KMS-11 (cell line): ENCODE measurements at regions not wholly inside any gene's neighbourhood (a gene's known extent, or its start where the extent isn't known, plus 50 kb on each side); places are given as distances from the start of the nearest gene placed in this dataset.

Experiments used
- H2AFZ ChIP-seq: fragments of 200-600 bp; sonication (generic); 2 replicates; pipeline ENCODE4 v1.6.1; 2016; ENCODE audit warnings: antibody characterized with exemption, mixed run types, low read depth
- H3K27ac ChIP-seq: fragments of 200-600 bp; sonication (generic); 2 replicates; pipeline ENCODE4 v1.6.1; 2016; ENCODE audit warnings: mild to moderate bottlenecking, mixed run types
- H3K27me3 ChIP-seq: fragments of 200-600 bp; sonication (generic); 2 replicates; pipeline ENCODE4 v1.6.1; 2017; ENCODE audit warnings: mild to moderate bottlenecking, low read depth, mixed run types, moderate library complexity; ENCODE audit not compliant: insufficient read depth
- H3K36me3 ChIP-seq: fragments of 200-600 bp; sonication (generic); 2 replicates; pipeline ENCODE4 v1.6.1; 2017; ENCODE audit warnings: mild to moderate bottlenecking, mixed run types; ENCODE audit not compliant: insufficient read depth
- H3K4me1 ChIP-seq: fragments of 200-600 bp; sonication (generic); 2 replicates; pipeline ENCODE4 v1.6.1; 2016; ENCODE audit warnings: mild to moderate bottlenecking, low read depth, mixed run types; ENCODE audit not compliant: poor library complexity, severe bottlenecking
- H3K4me2 ChIP-seq: fragments of 200-600 bp; sonication (generic); 2 replicates; pipeline ENCODE4 v1.7.0; 2016; ENCODE audit warnings: mild to moderate bottlenecking, mixed run types
- H3K4me3 ChIP-seq: fragments of 200-600 bp; sonication (generic); IDR thresholded peaks from 2 replicates; pipeline ENCODE4 v1.6.1; 2017; ENCODE audit warnings: low read depth, low read length, mixed read lengths; ENCODE audit not compliant: insufficient read depth
- H3K79me2 ChIP-seq: fragments of 200-600 bp; sonication (generic); 2 replicates; pipeline ENCODE4 v1.6.1; 2016; ENCODE audit warnings: low read depth, mixed run types; ENCODE audit not compliant: insufficient read depth
- H3K9ac ChIP-seq: fragments of 200-600 bp; sonication (generic); 2 replicates; pipeline ENCODE4 v1.6.1; 2016; ENCODE audit warnings: mild to moderate bottlenecking, mixed run types
- H4K20me1 ChIP-seq: fragments of 200-600 bp; sonication (generic); 2 replicates; pipeline ENCODE4 v1.6.1; 2016; ENCODE audit warnings: mild to moderate bottlenecking, mixed run types; ENCODE audit not compliant: insufficient read depth
- CTCF ChIP-seq: fragments of 200-600 bp; sonication (generic); conservative IDR thresholded peaks from 2 replicates; pipeline ENCODE4 v1.6.1; 2017; ENCODE audit warnings: low read depth, mild to moderate bottlenecking, antibody characterized with exemption, low read length, moderate library complexity, mixed read lengths

DNA sequence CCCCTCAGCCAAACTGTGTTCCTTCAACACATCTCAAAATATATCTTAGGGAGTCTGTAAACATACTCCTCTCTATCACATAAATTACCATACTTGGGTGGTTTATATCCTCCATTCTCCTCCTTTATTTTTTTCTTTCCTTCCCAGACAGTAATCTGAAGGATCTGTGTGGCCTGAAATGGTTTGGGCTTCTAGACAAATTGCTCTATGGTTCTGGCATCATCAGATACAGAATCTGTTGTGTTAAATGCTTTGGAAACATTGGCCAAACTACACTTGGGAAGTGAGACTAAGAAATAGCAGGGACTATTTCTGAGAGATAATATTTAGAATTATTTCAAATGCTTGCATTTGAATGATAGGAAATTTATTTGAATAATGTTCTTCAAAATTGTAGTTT, 353.0 kb upstream of the KCND2 start:
- no peak overlapping the region for H3K4me2 ChIP-seq
- no peaks in the 10 kb centered on the region for H3K79me2 ChIP-seq
- no peaks in the 10 kb centered on the region for H3K27me3 ChIP-seq
- H3K4me1 ChIP-seq, result no peaks in the 10 kb centered on the region
- no peak overlapping the region for H3K27ac ChIP-seq
- no peak overlapping the region for H3K9ac ChIP-seq
- no peak overlapping the region for H3K4me3 ChIP-seq
- H3K36me3 ChIP-seq, result no peaks in the 10 kb centered on the region
- TF ChIP-seq CTCF, result no peak
- no peaks in the 10 kb centered on the region for H4K20me1 ChIP-seq
- no peak overlapping the region for H2AFZ ChIP-seq

- Histone ChIP-seq H3K4me3 (no peak overlapping the region), H2AFZ (no peak overlapping the region), H3K9ac (no peak overlapping the region), H3K27me3 (no peaks in the 10 kb centered on the region), H4K20me1 (no peaks in the 10 kb centered on the region), H3K79me2 (no peaks in the 10 kb centered on the region), H3K4me2 (no peak overlapping the region), H3K36me3 (no peaks in the 10 kb centered on the region), H3K27ac (no peak overlapping the region), H3K4me1 (no peaks in the 10 kb centered on the region)
- TF ChIP-seq CTCF, result no peak
Measured at GRCh38 chr7:119925581-119926289, 347.2 kb upstream of the KCND2 start.

DNA sequence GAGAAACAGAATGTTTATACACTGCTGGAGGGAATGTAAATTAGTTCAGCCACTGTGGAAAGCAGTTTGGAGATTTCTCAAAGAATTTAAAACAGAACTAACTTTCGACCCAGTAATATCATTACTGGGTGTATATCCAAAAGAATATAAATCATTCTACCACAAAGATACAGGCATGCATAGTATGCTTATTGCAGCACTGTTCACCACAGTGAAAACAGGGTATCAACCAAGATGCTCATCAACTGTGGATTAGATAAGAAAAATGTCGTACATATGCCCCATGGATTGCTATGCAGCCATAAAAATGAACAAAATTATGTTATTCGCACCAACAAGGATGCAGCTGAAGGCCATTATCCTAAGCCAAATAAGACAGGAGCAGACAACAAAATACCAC, 343.1 kb upstream of the KCND2 start:
- no peaks in the 10 kb centered on the region for H3K36me3 ChIP-seq
- no peaks in the 10 kb centered on the region for H3K27me3 ChIP-seq
- H3K27ac ChIP-seq, result no peak overlapping the region
- H3K4me2 ChIP-seq, result no peak overlapping the region
- no peak for TF ChIP-seq CTCF
- no peak overlapping the region for H3K4me3 ChIP-seq
- H4K20me1 ChIP-seq, result no peaks in the 10 kb centered on the region
- no peak overlapping the region for H3K9ac ChIP-seq
- H3K4me1 ChIP-seq, result no peaks in the 10 kb centered on the region
- H2AFZ ChIP-seq, result no peak overlapping the region
- no peaks in the 10 kb centered on the region for H3K79me2 ChIP-seq

- no peak overlapping the region for H3K4me3 ChIP-seq
- no peak overlapping the region for H2AFZ ChIP-seq
- no peaks in the 10 kb centered on the region for H3K27me3 ChIP-seq
- TF ChIP-seq CTCF, result no peak
- no peaks in the 10 kb centered on the region for H4K20me1 ChIP-seq
- H3K36me3 ChIP-seq, result no peaks in the 10 kb centered on the region
- no peaks in the 10 kb centered on the region for H3K79me2 ChIP-seq
- no peak overlapping the region for H3K9ac ChIP-seq
- H3K27ac ChIP-seq, result no peak overlapping the region
- H3K4me1 ChIP-seq, result peaks cover 13% of the 10 kb centered on the region
- H3K4me2 ChIP-seq, result no peak overlapping the region
Measured at GRCh38 chr7:119931230-119931824, 341.6 kb upstream of the KCND2 start.
